ENCODE measurements at regions not wholly inside any gene's neighbourhood (a gene's known extent, or its start where the extent isn't known, plus 50 kb on each side); places are given as distances from the start of the nearest gene placed in this dataset.

- ATAC-seq (peak; percentile 87), DNase-seq (peak; percentile 75)
- H3K9ac ChIP-seq (ENCODE audit: low read length): peak overlapping the region; percentile 62
- TF ChIP-seq CTCF (conservative IDR thresholded peaks at IDR 0.05; ENCODE audit: low read depth, low read length) (no peak), EZH2phosphoT487 (IDR thresholded peaks at IDR 0.05; ENCODE audit: borderline replicate concordance, low read length) (no peak), EZH2 (IDR thresholded peaks at IDR 0.05; ENCODE audit: low read length, unreplicated experiment) (no peak)
- peak overlapping the region; percentile 42; the same call in 1 of the 2 replicates for H3K4me2 ChIP-seq (ENCODE audit: low read length)
- H4K20me1 ChIP-seq (ENCODE audit: low read length): no peaks in the 10 kb centered on the region
- BruUV-seq (replicated peaks): no TSS peak
- H3K4me1 ChIP-seq (ENCODE audit: insufficient read depth, low read length): peaks cover 23% of the 10 kb centered on the region
- no peaks in the 10 kb centered on the region for H3K36me3 ChIP-seq (ENCODE audit: low read depth, low read length)
- H3K9me3 ChIP-seq (ENCODE audit: low read length): no peaks in the 10 kb centered on the region
- H3F3A ChIP-seq (ENCODE audit: low read length, unreplicated experiment): no peaks in the 10 kb centered on the region
- ChIA-PET POLR2A (ENCODE audit: unreplicated experiment) (interaction anchor here (0.7 kb wide), 1 partner anchor 93 kb away, joined by 4 read pairs; no protein-coding TSS in a partner anchor), CTCF (no interaction called here)
- H3K27me3 ChIP-seq (ENCODE audit: low read length): no peaks in the 10 kb centered on the region
- intact Hi-C loops (cut with micrococcal nuclease): no loop called here
- H2AFZ ChIP-seq (ENCODE audit: low read length): no peak overlapping the region
- peak overlapping the region; percentile 92 for H3K27ac ChIP-seq (ENCODE audit: low read length)
- H3K79me2 ChIP-seq (ENCODE audit: low read length): no peaks in the 10 kb centered on the region
- no peaks in the 10 kb centered on the region for H3K9me2 ChIP-seq (replicated peaks; ENCODE audit: low read length)
- H3K4me3 ChIP-seq (ENCODE audit: low read length): no peak overlapping the region
Observed at GRCh38 chr13:109644069-109644750, 142.2 kb downstream of the IRS2 start.

GRCh38 chr13:109642358-109642757, 144.0 kb downstream of the IRS2 start:
- CTCF ChIA-PET: no interaction called here

More at GRCh38 chr13:109642358-109642757, 144.0 kb downstream of the IRS2 start:
- intact Hi-C loops (cut with micrococcal nuclease): no loop called here
- no peak for TF ChIP-seq CTCF (conservative IDR thresholded peaks at IDR 0.05; ENCODE audit: low read depth, low read length)
- no peak for TF ChIP-seq EZH2 (IDR thresholded peaks at IDR 0.05; ENCODE audit: low read length, unreplicated experiment)
- no peak for TF ChIP-seq EZH2phosphoT487 (IDR thresholded peaks at IDR 0.05; ENCODE audit: borderline replicate concordance, low read length)
- Histone ChIP-seq H3F3A (ENCODE audit: low read length, unreplicated experiment) (no peaks in the 10 kb centered on the region), H3K4me3 (ENCODE audit: low read length) (no peak overlapping the region), H3K27me3 (ENCODE audit: low read length) (no peaks in the 10 kb centered on the region), H3K9me2 (replicated peaks; ENCODE audit: low read length) (no peaks in the 10 kb centered on the region), H3K4me2 (ENCODE audit: low read length) (no peak overlapping the region), H3K27ac (ENCODE audit: low read length) (no peak overlapping the region), H3K9ac (ENCODE audit: low read length) (no peak overlapping the region), H3K9me3 (ENCODE audit: low read length) (no peaks in the 10 kb centered on the region), H4K20me1 (ENCODE audit: low read length) (no peaks in the 10 kb centered on the region), H3K4me1 (ENCODE audit: insufficient read depth, low read length) (peaks cover 19% of the 10 kb centered on the region), H2AFZ (ENCODE audit: low read length) (no peak overlapping the region), H3K79me2 (ENCODE audit: low read length) (no peaks in the 10 kb centered on the region), H3K36me3 (ENCODE audit: low read depth, low read length) (no peaks in the 10 kb centered on the region)
- no peak for ATAC-seq
- POLR2A ChIA-PET (ENCODE audit: unreplicated experiment): no interaction called here
- no peak for DNase-seq
- BruUV-seq (replicated peaks): no TSS peak

All from PC-3 (cell line).